Activated B cell treated with CpG ODN at 0.5 μM for 24 hours (primary cell): ENCODE measurements at regions not wholly inside any gene's neighbourhood (a gene's known extent, or its start where the extent isn't known, plus 50 kb on each side); places are given as distances from the start of the nearest gene placed in this dataset.

ENCODE experiments used
- ATAC-seq: fragments of 200-7000 bp; cut with Tn5 transposase; one replicate; pipeline ENCODE4 v1.10.0; 2021; ENCODE audit warnings: low read depth, mild to moderate bottlenecking, moderate library complexity
- CTCF ChIA-PET: fragments of 350-600 bp; sonication (Branson Sonifier 250); formaldehyde crosslinking; loops from one replicate; lab custom pipeline; 2021; ENCODE audit warnings: antibody characterized with exemption; lab: Charles Lee
- POLR2A ChIA-PET: fragments of 350-600 bp; sonication (Branson Sonifier 250); formaldehyde crosslinking; loops from one replicate; lab custom pipeline; 2021; ENCODE audit warnings: antibody characterized with exemption; lab: Charles Lee
- DNase-seq: peaks from one replicate; pipeline ENCODE4 v3.0.0; 2022
- H3K27ac Mint-ChIP-seq: one replicate; pipeline ENCODE4 v1.8.0; 2020; ENCODE audit warnings: mixed read lengths
- H3K27me3 Mint-ChIP-seq: one replicate; pipeline ENCODE4 v1.8.0; 2021; ENCODE audit warnings: mixed read lengths
- H3K36me3 Mint-ChIP-seq: one replicate; pipeline ENCODE4 v1.8.0; 2021; ENCODE audit warnings: low read depth, mixed read lengths
- H3K4me1 Mint-ChIP-seq: one replicate; pipeline ENCODE4 v1.8.0; 2021; ENCODE audit warnings: mixed read lengths
- H3K4me3 Mint-ChIP-seq: one replicate; pipeline ENCODE4 v1.8.0; 2020; ENCODE audit warnings: mild to moderate bottlenecking, mixed read lengths
- H3K9me3 Mint-ChIP-seq: one replicate; pipeline ENCODE4 v1.8.0; 2020; ENCODE audit warnings: mixed read lengths
- CTCF ChIP-seq: fragments of 200-600 bp; IDR thresholded peaks from one replicate; pipeline ENCODE4 v1.8.0; 2022; ENCODE audit warnings: antibody characterized with exemption, mild to moderate bottlenecking
- intact Hi-C: fragments of 100-400 bp; cut with micrococcal nuclease; formaldehyde crosslinking; loops from one replicate; pipeline ENCODE4 v1.15.1; 2024

GRCh38 chr10:8568401-8568800 lies 513.9 kb downstream of the GATA3 start:
- no peak for TF ChIP-seq CTCF
- intact Hi-C loops, result no loop called here

DNA sequence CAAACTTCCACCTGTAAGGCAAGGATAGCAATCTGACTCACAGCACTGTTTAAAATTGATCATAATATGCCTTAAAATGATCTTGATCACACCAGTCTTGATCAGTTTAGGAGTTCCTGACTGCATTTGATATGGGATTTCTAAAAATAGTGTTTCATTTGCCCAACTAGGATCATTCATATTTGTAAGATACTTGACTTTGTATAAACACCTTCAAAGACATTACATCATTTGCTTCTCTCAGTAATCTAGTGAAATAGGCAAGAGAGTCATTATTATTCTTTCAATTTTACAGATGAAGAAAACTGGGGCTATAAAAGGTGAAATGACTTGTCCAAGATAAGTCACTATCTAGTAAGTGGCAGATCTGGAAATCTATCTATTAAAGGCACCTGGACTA lies 521.1 kb downstream of the GATA3 start:
- H3K4me1 Mint-ChIP-seq, result no peaks in the 10 kb centered on the region
- intact Hi-C loops, result no loop called here
- H3K27me3 Mint-ChIP-seq, result no peaks in the 10 kb centered on the region
- TF ChIP-seq CTCF, result no peak
- ATAC-seq, result no peak
- POLR2A ChIA-PET, result no interaction called here
- no peaks in the 10 kb centered on the region for H3K36me3 Mint-ChIP-seq
- CTCF ChIA-PET, result no interaction called here
- no peak for DNase-seq
- H3K27ac Mint-ChIP-seq, result no peak overlapping the region
- no peak overlapping the region for H3K4me3 Mint-ChIP-seq
- no peaks in the 10 kb centered on the region for H3K9me3 Mint-ChIP-seq

More at GRCh38 chr10:8568401-8568800, 513.9 kb downstream of the GATA3 start:
- DNase-seq (no peak), ATAC-seq (no peak)
- H3K27ac Mint-ChIP-seq, result no peak overlapping the region
- no peaks in the 10 kb centered on the region for H3K9me3 Mint-ChIP-seq
- CTCF ChIA-PET, result no interaction called here
- no peaks in the 10 kb centered on the region for H3K27me3 Mint-ChIP-seq
- no peaks in the 10 kb centered on the region for H3K4me1 Mint-ChIP-seq
- POLR2A ChIA-PET, result no interaction called here
- no peak overlapping the region for H3K4me3 Mint-ChIP-seq
- H3K36me3 Mint-ChIP-seq, result no peaks in the 10 kb centered on the region

- DNase-seq, result no peak
- Mint-ChIP-seq H3K4me3 (no peak overlapping the region), H3K4me1 (no peaks in the 10 kb centered on the region), H3K27me3 (no peaks in the 10 kb centered on the region), H3K9me3 (no peaks in the 10 kb centered on the region), H3K36me3 (no peaks in the 10 kb centered on the region), H3K27ac (no peak overlapping the region)
- TF ChIP-seq CTCF, result no peak
- ChIA-PET POLR2A (no interaction called here), CTCF (no interaction called here)
- no peak for ATAC-seq
- intact Hi-C loops, result no loop called here
Observed at GRCh38 chr10:8576281-8576680, 521.8 kb downstream of the GATA3 start.

DNA sequence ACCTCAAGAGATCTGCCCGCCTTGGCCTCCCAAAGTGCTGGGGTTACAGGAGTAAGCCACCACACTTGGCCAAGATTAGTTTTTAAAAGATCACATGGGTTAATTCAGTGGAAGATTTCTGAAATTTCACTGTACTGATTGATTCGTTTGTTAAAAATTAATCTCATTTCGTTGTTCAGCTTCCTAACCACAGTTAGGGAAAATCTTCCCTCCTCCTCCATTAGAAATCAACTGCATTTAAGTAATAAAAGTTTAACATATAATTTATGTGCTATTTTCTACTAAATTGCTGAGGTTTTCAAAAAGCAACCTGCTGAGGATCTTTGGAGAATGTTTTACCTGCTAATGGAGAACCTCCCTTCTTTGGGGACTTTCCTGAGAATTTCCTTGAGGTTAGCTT lies 522.4 kb downstream of the GATA3 start:
- POLR2A ChIA-PET, result no interaction called here
- H3K36me3 Mint-ChIP-seq, result no peaks in the 10 kb centered on the region
- CTCF ChIA-PET, result no interaction called here

GRCh38 chr10:8577686-8578085 lies 523.2 kb downstream of the GATA3 start:
- POLR2A ChIA-PET, result no interaction called here
- H3K27me3 Mint-ChIP-seq, result no peaks in the 10 kb centered on the region
- ATAC-seq (no peak), DNase-seq (no peak)
- H3K9me3 Mint-ChIP-seq, result no peaks in the 10 kb centered on the region
- H3K4me3 Mint-ChIP-seq, result no peak overlapping the region
- no peak overlapping the region for H3K27ac Mint-ChIP-seq
- CTCF ChIA-PET, result no interaction called here
- intact Hi-C loops, result no loop called here
- TF ChIP-seq CTCF, result no peak
- H3K4me1 Mint-ChIP-seq, result no peaks in the 10 kb centered on the region
- H3K36me3 Mint-ChIP-seq, result no peaks in the 10 kb centered on the region

More for the DNA sequence above, 522.4 kb downstream of the GATA3 start:
- Mint-ChIP-seq H3K4me3 (no peak overlapping the region), H3K27me3 (no peaks in the 10 kb centered on the region), H3K9me3 (no peaks in the 10 kb centered on the region), H3K4me1 (no peaks in the 10 kb centered on the region), H3K27ac (no peak overlapping the region)
- intact Hi-C loops, result no loop called here
- ATAC-seq (no peak), DNase-seq (no peak)
- TF ChIP-seq CTCF, result no peak
